ENCODE measurements at regions not wholly inside any gene's neighbourhood (a gene's known extent, or its start where the extent isn't known, plus 50 kb on each side); places are given as distances from the start of the nearest gene placed in this dataset.

DNA sequence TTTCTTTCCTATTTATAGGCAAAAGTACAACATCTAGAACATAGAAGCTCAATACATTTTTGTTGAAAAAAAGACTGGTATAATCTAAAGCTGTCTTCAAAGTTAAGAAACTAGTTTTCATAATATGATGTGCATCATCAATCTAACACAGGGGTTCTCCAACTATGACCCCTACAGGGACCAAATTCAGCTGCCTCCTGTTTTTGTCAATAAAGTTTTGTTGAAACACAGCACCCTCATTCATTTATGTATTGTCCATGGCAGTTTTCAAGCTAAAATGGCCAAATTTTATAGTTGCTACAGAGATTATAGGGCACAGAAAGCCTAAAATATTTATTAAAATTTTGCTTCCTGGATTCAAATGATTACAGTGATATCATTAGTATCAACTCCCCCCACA, 452.9 kb downstream of the CCER1 start:
- TF ChIP-seq, protein P1, sequence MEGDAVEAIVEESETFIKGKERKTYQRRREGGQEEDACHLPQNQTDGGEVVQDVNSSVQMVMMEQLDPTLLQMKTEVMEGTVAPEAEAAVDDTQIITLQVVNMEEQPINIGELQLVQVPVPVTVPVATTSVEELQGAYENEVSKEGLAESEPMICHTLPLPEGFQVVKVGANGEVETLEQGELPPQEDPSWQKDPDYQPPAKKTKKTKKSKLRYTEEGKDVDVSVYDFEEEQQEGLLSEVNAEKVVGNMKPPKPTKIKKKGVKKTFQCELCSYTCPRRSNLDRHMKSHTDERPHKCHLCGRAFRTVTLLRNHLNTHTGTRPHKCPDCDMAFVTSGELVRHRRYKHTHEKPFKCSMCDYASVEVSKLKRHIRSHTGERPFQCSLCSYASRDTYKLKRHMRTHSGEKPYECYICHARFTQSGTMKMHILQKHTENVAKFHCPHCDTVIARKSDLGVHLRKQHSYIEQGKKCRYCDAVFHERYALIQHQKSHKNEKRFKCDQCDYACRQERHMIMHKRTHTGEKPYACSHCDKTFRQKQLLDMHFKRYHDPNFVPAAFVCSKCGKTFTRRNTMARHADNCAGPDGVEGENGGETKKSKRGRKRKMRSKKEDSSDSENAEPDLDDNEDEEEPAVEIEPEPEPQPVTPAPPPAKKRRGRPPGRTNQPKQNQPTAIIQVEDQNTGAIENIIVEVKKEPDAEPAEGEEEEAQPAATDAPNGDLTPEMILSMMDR (IDR thresholded peaks at IDR 0.05), result no peak
- TF ChIP-seq POLR2A (IDR thresholded peaks at IDR 0.05), result no peak
